ENCODE measurements at regions not wholly inside any gene's neighbourhood (a gene's known extent, or its start where the extent isn't known, plus 50 kb on each side); places are given as distances from the start of the nearest gene placed in this dataset.

GRCh38 chr5:171673328-171673727, 112.3 kb upstream of the SMIM23 start:
- Histone ChIP-seq H3K4me2 (ENCODE audit: low read length) (no peak overlapping the region), H3K4me3 (ENCODE audit: low read length) (no peak overlapping the region), H2AFZ (ENCODE audit: low read depth, low read length) (no peak overlapping the region), H3K9me3 (ENCODE audit: insufficient read depth, low read length) (no peaks in the 10 kb centered on the region), H3K27ac (ENCODE audit: low read length) (no peak overlapping the region), H3K9ac (ENCODE audit: low read length) (no peak overlapping the region), H3K4me1 (ENCODE audit: low read length) (peaks cover 11% of the 10 kb centered on the region; the same call in 1 of the 2 replicates), H3K79me2 (ENCODE audit: low read length) (no peaks in the 10 kb centered on the region), H4K20me1 (ENCODE audit: insufficient read depth, low read length) (no peaks in the 10 kb centered on the region), H3K36me3 (replicated peaks; ENCODE audit: low read depth, low read length) (no peaks in the 10 kb centered on the region), H3K27me3 (ENCODE audit: low read depth, low read length) (peaks cover 30% of the 10 kb centered on the region)
- TF ChIP-seq EZH2phosphoT487 (IDR thresholded peaks at IDR 0.05; ENCODE audit: low read depth) (no peak), CTCF (IDR thresholded peaks at IDR 0.05; ENCODE audit: low read depth, low read length) (no peak)

DNA sequence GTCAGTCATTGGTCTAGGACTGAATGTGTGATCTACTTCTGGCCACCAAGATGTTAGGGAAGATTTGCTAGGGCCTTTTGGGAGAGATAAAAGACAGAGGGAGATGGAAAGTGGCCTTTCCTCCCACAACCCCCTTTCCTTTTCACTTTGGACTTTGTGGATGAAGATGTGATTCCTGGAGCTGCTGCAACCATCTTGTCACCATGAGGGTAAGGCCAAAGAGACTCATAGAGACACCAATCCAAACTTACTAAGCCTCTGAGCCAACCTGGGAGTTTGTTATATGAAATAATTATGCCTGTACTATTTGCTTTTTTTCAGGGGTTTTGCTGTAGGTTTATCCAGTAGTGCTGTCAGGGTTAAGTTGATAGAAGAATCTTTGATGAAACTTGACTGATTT, 111.8 kb upstream of the SMIM23 start:
- H3K4me1 ChIP-seq (ENCODE audit: low read length): peaks cover 11% of the 10 kb centered on the region; the same call in 1 of the 2 replicates
- no peak overlapping the region for H2AFZ ChIP-seq (ENCODE audit: low read depth, low read length)
- no peak overlapping the region for H3K4me3 ChIP-seq (ENCODE audit: low read length)
- no peaks in the 10 kb centered on the region for H3K9me3 ChIP-seq (ENCODE audit: insufficient read depth, low read length)
- H4K20me1 ChIP-seq (ENCODE audit: insufficient read depth, low read length): no peaks in the 10 kb centered on the region
- no peaks in the 10 kb centered on the region for H3K79me2 ChIP-seq (ENCODE audit: low read length)
- no peak overlapping the region for H3K4me2 ChIP-seq (ENCODE audit: low read length)
- H3K36me3 ChIP-seq (replicated peaks; ENCODE audit: low read depth, low read length): no peaks in the 10 kb centered on the region
- no peak for TF ChIP-seq CTCF (IDR thresholded peaks at IDR 0.05; ENCODE audit: low read depth, low read length)
- no peak for TF ChIP-seq EZH2phosphoT487 (IDR thresholded peaks at IDR 0.05; ENCODE audit: low read depth)
- H3K9ac ChIP-seq (ENCODE audit: low read length): no peak overlapping the region
- H3K27me3 ChIP-seq (ENCODE audit: low read depth, low read length): peaks cover 30% of the 10 kb centered on the region
- no peak overlapping the region for H3K27ac ChIP-seq (ENCODE audit: low read length)

- Histone ChIP-seq H3K4me1 (ENCODE audit: low read length) (peaks cover 11% of the 10 kb centered on the region; the same call in 1 of the 2 replicates), H3K79me2 (ENCODE audit: low read length) (no peaks in the 10 kb centered on the region), H3K4me3 (ENCODE audit: low read length) (no peak overlapping the region), H3K9me3 (ENCODE audit: insufficient read depth, low read length) (no peaks in the 10 kb centered on the region), H3K9ac (ENCODE audit: low read length) (no peak overlapping the region), H3K36me3 (replicated peaks; ENCODE audit: low read depth, low read length) (no peaks in the 10 kb centered on the region), H3K4me2 (ENCODE audit: low read length) (no peak overlapping the region), H2AFZ (ENCODE audit: low read depth, low read length) (no peak overlapping the region), H3K27ac (ENCODE audit: low read length) (no peak overlapping the region), H4K20me1 (ENCODE audit: insufficient read depth, low read length) (no peaks in the 10 kb centered on the region), H3K27me3 (ENCODE audit: low read depth, low read length) (peaks cover 30% of the 10 kb centered on the region)
- TF ChIP-seq EZH2phosphoT487 (IDR thresholded peaks at IDR 0.05; ENCODE audit: low read depth) (no peak), CTCF (IDR thresholded peaks at IDR 0.05; ENCODE audit: low read depth, low read length) (no peak)
These were observed 110.1 kb upstream of the SMIM23 start for GRCh38 chr5:171675511-171675910.

DNA sequence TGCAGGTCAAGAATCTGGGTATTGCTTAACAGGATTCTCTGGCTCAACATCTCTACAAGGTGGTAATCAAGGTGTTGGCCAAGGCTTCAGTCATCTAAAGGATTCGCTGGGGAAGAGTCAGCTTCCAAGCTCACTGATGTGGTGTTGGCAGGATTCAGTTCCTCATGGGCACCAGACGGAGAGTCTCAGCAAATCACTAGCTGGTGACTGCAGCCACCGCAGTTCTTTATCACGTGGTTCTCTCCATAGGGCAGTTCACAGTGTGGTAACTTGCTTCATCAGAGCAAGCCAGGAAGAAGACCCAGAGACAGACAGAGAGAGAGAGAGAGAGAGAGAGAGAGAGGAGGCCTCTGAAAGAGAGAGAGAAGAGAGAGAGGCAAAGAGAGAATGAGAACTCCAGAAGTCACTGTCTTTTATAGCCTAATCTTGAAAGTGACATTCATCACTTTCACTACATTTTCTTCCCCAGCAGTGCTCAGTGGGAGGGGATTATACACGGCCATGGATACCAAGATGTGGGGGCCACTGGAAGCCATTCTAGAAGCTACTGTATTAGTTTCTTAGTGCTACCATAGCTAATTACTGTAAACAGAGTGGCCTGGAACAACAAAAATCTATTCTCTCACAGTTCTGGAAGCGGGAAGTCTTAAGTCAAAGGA, 109.2 kb upstream of the SMIM23 start:
- no peak overlapping the region for H3K9ac ChIP-seq (ENCODE audit: low read length)
- no peaks in the 10 kb centered on the region for H3K36me3 ChIP-seq (replicated peaks; ENCODE audit: low read depth, low read length)
- no peaks in the 10 kb centered on the region for H3K9me3 ChIP-seq (ENCODE audit: insufficient read depth, low read length)
- H4K20me1 ChIP-seq (ENCODE audit: insufficient read depth, low read length): no peaks in the 10 kb centered on the region
- TF ChIP-seq EZH2phosphoT487 (IDR thresholded peaks at IDR 0.05; ENCODE audit: low read depth) (no peak), CTCF (IDR thresholded peaks at IDR 0.05; ENCODE audit: low read depth, low read length) (no peak)
- peaks cover 11% of the 10 kb centered on the region; the same call in 1 of the 2 replicates for H3K4me1 ChIP-seq (ENCODE audit: low read length)
- no peak overlapping the region for H2AFZ ChIP-seq (ENCODE audit: low read depth, low read length)
- no peaks in the 10 kb centered on the region for H3K79me2 ChIP-seq (ENCODE audit: low read length)
- H3K4me2 ChIP-seq (ENCODE audit: low read length): peak overlapping the region; percentile 26; the same call in 1 of the 2 replicates
- no peak overlapping the region for H3K4me3 ChIP-seq (ENCODE audit: low read length)
- peaks cover 23% of the 10 kb centered on the region for H3K27me3 ChIP-seq (ENCODE audit: low read depth, low read length)
- H3K27ac ChIP-seq (ENCODE audit: low read length): no peak overlapping the region
